GM23338 (cell line): ENCODE measurements at regions not wholly inside any gene's neighbourhood (a gene's known extent, or its start where the extent isn't known, plus 50 kb on each side); places are given as distances from the start of the nearest gene placed in this dataset.

ENCODE experiments used
- ATAC-seq: fragments of 200-7000 bp; cut with Tn5 transposase; 3 replicates; pipeline ENCODE4 v1.9.1; 2020
- DNase-seq: peaks from one replicate; pipeline ENCODE4 v3.0.0-alpha.2; 2015; ENCODE audit warnings: low spot score
- H2AFZ ChIP-seq: fragments of 200-600 bp; sonication (generic); 2 replicates; pipeline ENCODE4 v1.8.0; 2016; ENCODE audit warnings: antibody characterized with exemption, mild to moderate bottlenecking, moderate library complexity
- H3F3A ChIP-seq: fragments of 200-600 bp; sonication (generic); replicated peaks from 2 replicates; pipeline ENCODE4 v1.8.0; 2017; ENCODE audit warnings: antibody characterized with exemption, mixed run types, low read depth
- H3K27ac ChIP-seq: fragments of 200-600 bp; sonication (generic); 2 replicates; pipeline ENCODE4 v1.6.1; 2016; ENCODE audit warnings: low read depth
- H3K27me3 ChIP-seq: fragments of 200-600 bp; sonication (generic); 2 replicates; pipeline ENCODE4 v1.8.0; 2016; ENCODE audit warnings: mild to moderate bottlenecking, mixed run types, moderate library complexity; ENCODE audit not compliant: insufficient read depth
- H3K36me3 ChIP-seq: fragments of 200-600 bp; sonication (generic); 2 replicates; pipeline ENCODE4 v1.8.0; 2016; ENCODE audit warnings: mild to moderate bottlenecking; ENCODE audit not compliant: insufficient read depth
- H3K4me1 ChIP-seq: fragments of 200-600 bp; sonication (generic); 2 replicates; pipeline ENCODE4 v1.8.0; 2016; ENCODE audit warnings: mild to moderate bottlenecking, moderate library complexity; ENCODE audit not compliant: insufficient read depth
- H3K4me2 ChIP-seq: fragments of 200-600 bp; sonication (generic); 2 replicates; pipeline ENCODE4 v1.7.1; 2017; ENCODE audit warnings: mixed run types
- H3K4me3 ChIP-seq: fragments of 200-600 bp; sonication (generic); 2 replicates; pipeline ENCODE4 v1.6.1; 2016; ENCODE audit warnings: mixed run types
- H3K79me2 ChIP-seq: fragments of 200-600 bp; sonication (generic); replicated peaks from 2 replicates; pipeline ENCODE4 v1.8.0; 2017; ENCODE audit warnings: mild to moderate bottlenecking; ENCODE audit not compliant: insufficient read depth
- H3K9me2 ChIP-seq: fragments of 200-600 bp; sonication (generic); 2 replicates; pipeline ENCODE4 v1.8.0; 2017; ENCODE audit not compliant: insufficient read depth
- H4K20me1 ChIP-seq: fragments of 200-600 bp; sonication (generic); replicated peaks from 2 replicates; pipeline ENCODE4 v1.8.0; 2017; ENCODE audit warnings: mild to moderate bottlenecking; ENCODE audit not compliant: insufficient read depth
- H3K27ac Mint-ChIP-seq: 2 replicates; pipeline ENCODE4 v1.8.0; 2020; ENCODE audit warnings: inconsistent platforms, mild to moderate bottlenecking, moderate library complexity, mixed read lengths
- H3K27me3 Mint-ChIP-seq: 3 replicates; pipeline ENCODE4 v1.8.0; 2022; ENCODE audit warnings: low read depth, mild to moderate bottlenecking, moderate library complexity, mixed read lengths, inconsistent platforms; ENCODE audit not compliant: insufficient read depth, poor library complexity
- H3K36me3 Mint-ChIP-seq: 3 replicates; pipeline ENCODE4 v1.8.0; 2021; ENCODE audit warnings: low read depth, mild to moderate bottlenecking, inconsistent platforms, moderate library complexity, mixed read lengths
- H3K4me1 Mint-ChIP-seq: 3 replicates; pipeline ENCODE4 v1.8.0; 2020; ENCODE audit warnings: mild to moderate bottlenecking, inconsistent platforms, mixed read lengths
- H3K4me3 Mint-ChIP-seq: 3 replicates; pipeline ENCODE4 v1.8.0; 2021; ENCODE audit warnings: moderate library complexity, mild to moderate bottlenecking, inconsistent platforms, mixed read lengths
- H3K9me3 Mint-ChIP-seq: 3 replicates; pipeline ENCODE4 v1.8.0; 2020; ENCODE audit warnings: moderate library complexity, mild to moderate bottlenecking, inconsistent platforms, mixed read lengths
- CREB1 ChIP-seq: fragments of 250-450 bp; sonication (Bioruptor Pico); IDR thresholded peaks from 2 replicates; pipeline ENCODE4 v1.5.0; 2020; ENCODE audit warnings: low read depth, mild to moderate bottlenecking, moderate library complexity
- ETS1 ChIP-seq: IDR thresholded peaks from 2 replicates; pipeline ENCODE4 v1.6.1; 2016; ENCODE audit warnings: antibody characterized with exemption
- EZH2phosphoT487 ChIP-seq: fragments of 200-600 bp; sonication (generic); IDR thresholded peaks from one replicate; pipeline ENCODE4 v1.8.1; 2018; ENCODE audit warnings: antibody characterized with exemption; ENCODE audit not compliant: unreplicated experiment
- NANOG ChIP-seq: IDR thresholded peaks from 2 replicates; pipeline ENCODE4 v1.6.1; 2016; ENCODE audit warnings: antibody characterized with exemption, borderline replicate concordance
- POLR2AphosphoS5 ChIP-seq: IDR thresholded peaks from 2 replicates; pipeline ENCODE4 v1.6.1; 2016; ENCODE audit warnings: antibody characterized with exemption, low read depth
- REST ChIP-seq: IDR thresholded peaks from one replicate; pipeline ENCODE4 v1.6.1; 2018; ENCODE audit warnings: antibody characterized with exemption; ENCODE audit not compliant: unreplicated experiment
- ZNF462 ChIP-seq: fragments of 250-450 bp; sonication (Bioruptor Pico); IDR thresholded peaks from 2 replicates; pipeline ENCODE4 v1.5.0; 2020; ENCODE audit warnings: mild to moderate bottlenecking, moderate library complexity

GRCh38 chr18:67428158-67428557 lies 88.4 kb downstream of the DSEL start:
- Histone ChIP-seq H3K4me1 (no peaks in the 10 kb centered on the region), H2AFZ (no peak overlapping the region), H3K79me2 (no peaks in the 10 kb centered on the region), H3K36me3 (no peaks in the 10 kb centered on the region), H3K4me2 (no peak overlapping the region), H3K4me3 (no peak overlapping the region), H3K27me3 (no peaks in the 10 kb centered on the region), H3K27ac (no peak overlapping the region), H3K9me2 (no peaks in the 10 kb centered on the region), H3F3A (no peaks in the 10 kb centered on the region), H4K20me1 (no peaks in the 10 kb centered on the region)
- Mint-ChIP-seq H3K27me3 (no peaks in the 10 kb centered on the region), H3K4me3 (no peak overlapping the region), H3K27ac (no peak overlapping the region), H3K9me3 (no peaks in the 10 kb centered on the region; the same call in 2 of the 3 replicates), H3K36me3 (no peaks in the 10 kb centered on the region), H3K4me1 (no peaks in the 10 kb centered on the region)
- no peak for DNase-seq
- no peak for ATAC-seq
- TF ChIP-seq NANOG: no peak
- TF ChIP-seq REST: no peak
- TF ChIP-seq POLR2AphosphoS5: no peak
- no peak for TF ChIP-seq EZH2phosphoT487
- TF ChIP-seq ZNF462 (CRISPR knock-in tag): no peak
- TF ChIP-seq ETS1: no peak
- no peak for TF ChIP-seq CREB1 (CRISPR knock-in tag)
